ENCODE measurements at regions not wholly inside any gene's neighbourhood (a gene's known extent, or its start where the extent isn't known, plus 50 kb on each side); places are given as distances from the start of the nearest gene placed in this dataset.

DNA sequence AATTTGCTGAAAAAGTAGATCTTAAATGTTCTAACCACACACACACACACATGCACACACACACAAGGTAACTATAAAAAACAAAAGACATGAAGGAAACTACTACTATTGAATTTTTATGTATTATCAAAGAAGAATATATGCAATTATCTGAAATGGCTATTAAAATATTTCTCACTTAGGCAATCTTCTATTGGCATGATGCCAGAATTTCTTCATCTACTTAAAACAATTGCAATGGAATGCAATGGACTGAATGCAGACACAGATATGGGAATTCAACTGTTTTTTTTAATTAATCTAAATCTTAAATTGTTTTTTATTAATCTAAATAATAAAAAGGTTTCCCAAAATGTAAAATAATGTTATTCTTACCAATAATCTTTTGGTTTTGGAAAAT, 152.6 kb upstream of the SMLR1 start:
- peaks cover 9% of the 10 kb centered on the region for H3K9me3 Mint-ChIP-seq (ENCODE audit: low read depth)
- CTCF ChIA-PET, result no interaction called here
- H3K27me3 Mint-ChIP-seq, result no peaks in the 10 kb centered on the region
- H3K36me3 Mint-ChIP-seq (ENCODE audit: low read depth), result peaks cover 2% of the 10 kb centered on the region
- intact Hi-C loops (cut with DNase I, micrococcal nuclease), result no loop called here
- ATAC-seq (no peak), DNase-seq (no peak)
- H3K27ac Mint-ChIP-seq, result no peak overlapping the region
- no peak overlapping the region for H3K4me3 Mint-ChIP-seq
- H3K4me1 Mint-ChIP-seq, result peaks cover 5% of the 10 kb centered on the region
- POLR2A ChIA-PET, result no interaction called here

DNA sequence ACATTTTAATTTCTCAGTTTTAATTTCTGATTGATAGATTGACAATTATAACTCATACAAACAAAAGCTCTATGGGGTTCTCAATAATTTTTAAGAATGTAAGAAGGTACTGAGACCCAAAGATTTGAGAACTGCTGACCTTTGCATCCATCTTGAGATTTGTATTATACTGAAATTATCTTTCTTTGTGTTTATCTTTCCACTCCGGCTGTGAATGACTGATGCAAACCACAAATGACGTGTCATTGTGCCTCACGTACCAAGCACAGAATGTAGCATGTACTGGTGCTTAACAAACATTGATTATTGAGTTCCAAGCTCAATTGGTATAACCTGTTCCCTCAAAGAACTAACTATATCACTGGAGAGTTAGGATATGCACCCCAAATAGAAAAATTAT, 152.1 kb upstream of the SMLR1 start:
- DNase-seq (peak; percentile 22), ATAC-seq (no peak)
- H3K4me3 Mint-ChIP-seq, result no peak overlapping the region
- H3K27ac Mint-ChIP-seq, result no peak overlapping the region
- POLR2A ChIA-PET, result no interaction called here
- H3K4me1 Mint-ChIP-seq, result peaks cover 5% of the 10 kb centered on the region
- peaks cover 9% of the 10 kb centered on the region for H3K9me3 Mint-ChIP-seq (ENCODE audit: low read depth)
- peaks cover 2% of the 10 kb centered on the region for H3K36me3 Mint-ChIP-seq (ENCODE audit: low read depth)
- CTCF ChIA-PET, result interaction anchor here (1.4 kb wide), 1 partner anchor 24 kb away, joined by 4 read pairs; no protein-coding TSS in a partner anchor
- no peaks in the 10 kb centered on the region for H3K27me3 Mint-ChIP-seq
- intact Hi-C loops (cut with DNase I, micrococcal nuclease), result no loop called here

DNA sequence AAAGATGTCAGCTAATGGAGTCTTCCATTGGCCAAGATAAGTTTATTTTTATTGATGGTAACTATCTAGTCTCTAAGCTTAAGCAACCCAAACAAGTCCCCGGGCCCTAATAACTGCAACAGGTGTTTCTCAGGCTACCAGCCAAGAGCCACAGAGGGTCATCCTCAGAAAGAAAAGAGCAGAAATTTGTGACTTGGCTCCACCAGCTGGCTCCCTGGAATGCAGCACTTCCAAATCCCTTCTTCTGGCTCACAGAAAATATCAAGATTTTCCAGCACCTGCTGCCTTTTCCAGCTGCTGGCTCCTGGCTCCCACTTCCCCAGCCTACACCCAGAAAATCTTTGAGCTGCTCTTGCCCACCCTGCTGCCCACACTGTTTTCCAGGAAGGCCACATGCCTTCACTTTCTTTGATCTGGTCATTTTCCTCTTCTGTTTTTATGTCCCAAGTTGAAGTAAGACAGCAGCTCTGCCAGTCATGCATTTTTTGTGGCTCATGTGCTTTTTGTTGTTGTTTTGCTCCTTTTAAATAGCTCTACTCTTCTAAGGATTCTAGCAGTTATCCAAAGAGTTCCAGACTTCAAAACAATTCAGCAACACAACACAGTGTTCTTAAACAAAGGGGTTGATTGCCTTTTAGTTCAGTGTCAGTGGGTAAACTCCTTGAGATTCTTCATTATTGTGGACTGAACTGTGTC, 151.0 kb upstream of the SMLR1 start:
- no peak overlapping the region for H3K27ac Mint-ChIP-seq
- H3K9me3 Mint-ChIP-seq (ENCODE audit: low read depth), result peaks cover 9% of the 10 kb centered on the region
- peaks cover 2% of the 10 kb centered on the region for H3K36me3 Mint-ChIP-seq (ENCODE audit: low read depth)
- H3K4me1 Mint-ChIP-seq, result peaks cover 5% of the 10 kb centered on the region
- intact Hi-C loops (cut with DNase I, micrococcal nuclease), result no loop called here
- ATAC-seq (no peak), DNase-seq (no peak)
- no peak overlapping the region for H3K4me3 Mint-ChIP-seq
- ChIA-PET CTCF (interaction anchor here (0.5 to 1.4 kb wide), 4 partner anchors 23 to 394 kb away, joined by 3 to 4 read pairs (median 4); no protein-coding TSS in a partner anchor), POLR2A (no interaction called here)
- no peaks in the 10 kb centered on the region for H3K27me3 Mint-ChIP-seq

DNA sequence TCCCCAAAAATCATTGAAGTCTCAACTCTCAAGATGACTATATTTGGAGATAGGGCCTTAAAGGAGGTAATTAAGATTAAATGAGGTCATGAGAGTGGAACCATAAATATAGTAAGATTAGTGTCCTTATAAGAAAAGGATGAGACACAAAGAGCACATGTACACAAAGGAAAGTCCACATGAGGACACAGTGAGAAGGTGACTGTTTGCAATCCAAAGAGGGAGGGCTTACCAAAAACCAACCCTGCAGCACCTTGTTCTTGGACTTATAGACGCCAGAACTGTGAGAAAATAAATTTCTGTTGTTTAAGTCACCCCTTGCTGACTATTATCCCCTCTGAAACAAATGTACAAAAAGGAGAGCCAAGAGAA, 150.4 kb upstream of the SMLR1 start:
- ChIA-PET POLR2A (no interaction called here), CTCF (interaction anchor here (0.7 to 1.1 kb wide), 2 partner anchors 352 to 394 kb away, joined by 3 to 4 read pairs; no protein-coding TSS in a partner anchor)
- Mint-ChIP-seq H3K4me1 (peaks cover 5% of the 10 kb centered on the region), H3K36me3 (ENCODE audit: low read depth) (peaks cover 2% of the 10 kb centered on the region), H3K27me3 (no peaks in the 10 kb centered on the region), H3K4me3 (no peak overlapping the region), H3K9me3 (ENCODE audit: low read depth) (peaks cover 9% of the 10 kb centered on the region), H3K27ac (no peak overlapping the region)
- DNase-seq (no peak), ATAC-seq (no peak)
- intact Hi-C loops (cut with DNase I, micrococcal nuclease), result no loop called here

- DNase-seq, result no peak
- H3K4me3 Mint-ChIP-seq, result no peak overlapping the region
- H3K4me1 Mint-ChIP-seq, result peaks cover 5% of the 10 kb centered on the region
- ChIA-PET POLR2A (no interaction called here), CTCF (interaction anchor here (1.1 kb wide), 1 partner anchor 353 kb away, joined by 4 read pairs; no protein-coding TSS in a partner anchor)
- H3K36me3 Mint-ChIP-seq (ENCODE audit: low read depth), result peaks cover 2% of the 10 kb centered on the region
- H3K27me3 Mint-ChIP-seq, result no peaks in the 10 kb centered on the region
- intact Hi-C loops (cut with DNase I, micrococcal nuclease), result no loop called here
- ATAC-seq, result peak; percentile 53
- H3K9me3 Mint-ChIP-seq (ENCODE audit: low read depth), result peaks cover 9% of the 10 kb centered on the region
- H3K27ac Mint-ChIP-seq, result no peak overlapping the region
Observed at GRCh38 chr6:130677312-130677711, 149.9 kb upstream of the SMLR1 start.

DNA sequence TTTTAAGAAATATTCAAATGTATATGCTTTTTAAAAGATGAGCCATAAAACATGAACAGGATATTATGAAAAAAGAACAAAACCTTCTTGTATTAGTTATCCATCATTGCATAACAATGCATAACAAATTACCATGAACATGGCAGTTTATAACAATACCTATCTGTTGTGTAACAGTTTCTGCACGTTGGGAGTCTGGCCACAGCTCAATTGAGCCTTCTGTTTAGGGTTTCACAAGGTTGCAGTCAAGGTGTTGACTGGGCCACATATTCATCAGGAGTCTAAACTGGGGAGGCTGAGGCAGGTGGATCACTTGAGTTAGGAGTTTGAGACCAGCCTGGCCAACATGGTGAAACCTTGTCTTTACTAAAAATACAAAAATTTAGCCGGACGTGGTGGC, 149.4 kb upstream of the SMLR1 start:
- no peaks in the 10 kb centered on the region for H3K27me3 Mint-ChIP-seq
- H3K27ac Mint-ChIP-seq, result no peak overlapping the region
- ATAC-seq, result no peak
- H3K9me3 Mint-ChIP-seq (ENCODE audit: low read depth), result peaks cover 9% of the 10 kb centered on the region
- H3K4me1 Mint-ChIP-seq, result peaks cover 5% of the 10 kb centered on the region
- ChIA-PET CTCF (no interaction called here), POLR2A (no interaction called here)
- intact Hi-C loops (cut with DNase I, micrococcal nuclease), result no loop called here
- peaks cover 2% of the 10 kb centered on the region for H3K36me3 Mint-ChIP-seq (ENCODE audit: low read depth)
- no peak for DNase-seq
- H3K4me3 Mint-ChIP-seq, result no peak overlapping the region

DNA sequence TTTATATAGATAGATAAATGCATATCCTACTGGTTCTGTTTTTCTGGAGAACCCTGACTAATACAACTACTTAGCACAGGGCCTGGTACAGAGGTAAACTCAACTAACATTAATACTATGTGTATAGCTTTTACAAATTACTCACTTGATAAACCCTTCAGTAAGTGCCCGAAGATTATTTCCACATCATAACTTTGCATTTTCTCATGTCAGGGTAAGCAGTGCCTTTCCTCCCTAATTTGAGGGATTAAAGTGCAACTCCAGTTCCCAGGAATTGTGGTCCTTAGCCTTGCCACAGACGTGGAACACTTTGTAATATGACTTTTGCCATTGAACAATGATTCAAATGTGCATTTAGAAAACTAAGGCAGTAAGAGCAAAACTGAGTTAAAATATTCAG, 147.5 kb upstream of the SMLR1 start:
- no peak overlapping the region for H3K27ac Mint-ChIP-seq
- peaks cover 9% of the 10 kb centered on the region for H3K9me3 Mint-ChIP-seq (ENCODE audit: low read depth)
- H3K4me3 Mint-ChIP-seq, result no peak overlapping the region
- intact Hi-C loops (cut with DNase I, micrococcal nuclease), result no loop called here
- POLR2A ChIA-PET, result no interaction called here
- H3K27me3 Mint-ChIP-seq, result no peaks in the 10 kb centered on the region
- no peak for DNase-seq
- peaks cover 5% of the 10 kb centered on the region for H3K4me1 Mint-ChIP-seq
- CTCF ChIA-PET, result no interaction called here
- H3K36me3 Mint-ChIP-seq (ENCODE audit: low read depth), result peaks cover 2% of the 10 kb centered on the region
- ATAC-seq, result no peak

GRCh38 chr6:130680116-130680515, 147.1 kb upstream of the SMLR1 start:
- no peak overlapping the region for H3K4me3 Mint-ChIP-seq
- ATAC-seq (no peak), DNase-seq (no peak)
- peaks cover 5% of the 10 kb centered on the region for H3K4me1 Mint-ChIP-seq
- POLR2A ChIA-PET, result no interaction called here
- peaks cover 9% of the 10 kb centered on the region for H3K9me3 Mint-ChIP-seq (ENCODE audit: low read depth)
- H3K27me3 Mint-ChIP-seq, result no peaks in the 10 kb centered on the region
- H3K27ac Mint-ChIP-seq, result no peak overlapping the region
- H3K36me3 Mint-ChIP-seq (ENCODE audit: low read depth), result peaks cover 2% of the 10 kb centered on the region
- CTCF ChIA-PET, result no interaction called here
- intact Hi-C loops (cut with DNase I, micrococcal nuclease), result no loop called here

GRCh38 chr6:130681028-130681427, 146.2 kb upstream of the SMLR1 start:
- Mint-ChIP-seq H3K27me3 (no peaks in the 10 kb centered on the region), H3K9me3 (ENCODE audit: low read depth) (peaks cover 9% of the 10 kb centered on the region), H3K4me1 (peaks cover 5% of the 10 kb centered on the region), H3K27ac (no peak overlapping the region), H3K4me3 (no peak overlapping the region), H3K36me3 (ENCODE audit: low read depth) (peaks cover 2% of the 10 kb centered on the region)
- intact Hi-C loops (cut with DNase I, micrococcal nuclease), result no loop called here
- DNase-seq (no peak), ATAC-seq (no peak)
- CTCF ChIA-PET, result no interaction called here
- POLR2A ChIA-PET, result no interaction called here

DNA sequence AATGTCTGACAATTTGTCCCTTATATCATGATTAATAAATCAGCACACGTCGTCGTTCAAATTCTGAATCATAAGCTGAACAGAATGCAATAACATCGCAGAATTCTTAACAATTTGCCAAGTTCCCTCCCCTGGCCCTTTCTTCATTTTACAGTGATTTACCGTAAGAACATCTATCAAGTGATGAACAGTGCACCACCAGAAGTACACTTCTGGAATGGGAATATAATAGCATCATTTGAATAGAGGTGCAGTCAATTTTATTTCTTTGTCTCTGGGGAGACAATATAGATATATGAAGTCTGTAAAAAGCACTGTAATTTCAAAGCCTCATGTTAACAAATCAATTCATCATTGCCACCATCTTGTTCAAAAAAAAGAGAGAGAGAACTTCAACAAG, 145.1 kb upstream of the SMLR1 start:
- no peak overlapping the region for H3K4me3 Mint-ChIP-seq
- intact Hi-C loops (cut with DNase I, micrococcal nuclease), result no loop called here
- CTCF ChIA-PET, result interaction anchor here (0.7 kb wide), 1 partner anchor 291 kb away, joined by 3 read pairs; no protein-coding TSS in a partner anchor
- H3K27me3 Mint-ChIP-seq, result no peaks in the 10 kb centered on the region
- ATAC-seq (no peak), DNase-seq (no peak)
- POLR2A ChIA-PET, result no interaction called here
- peaks cover 6% of the 10 kb centered on the region for H3K9me3 Mint-ChIP-seq (ENCODE audit: low read depth)
- peaks cover 2% of the 10 kb centered on the region for H3K4me1 Mint-ChIP-seq
- H3K27ac Mint-ChIP-seq, result no peak overlapping the region
- peaks cover 2% of the 10 kb centered on the region for H3K36me3 Mint-ChIP-seq (ENCODE audit: low read depth)

- no peaks in the 10 kb centered on the region for H3K36me3 Mint-ChIP-seq (ENCODE audit: low read depth)
Observed at GRCh38 chr6:130683761-130684517, 143.3 kb upstream of the SMLR1 start.

DNA sequence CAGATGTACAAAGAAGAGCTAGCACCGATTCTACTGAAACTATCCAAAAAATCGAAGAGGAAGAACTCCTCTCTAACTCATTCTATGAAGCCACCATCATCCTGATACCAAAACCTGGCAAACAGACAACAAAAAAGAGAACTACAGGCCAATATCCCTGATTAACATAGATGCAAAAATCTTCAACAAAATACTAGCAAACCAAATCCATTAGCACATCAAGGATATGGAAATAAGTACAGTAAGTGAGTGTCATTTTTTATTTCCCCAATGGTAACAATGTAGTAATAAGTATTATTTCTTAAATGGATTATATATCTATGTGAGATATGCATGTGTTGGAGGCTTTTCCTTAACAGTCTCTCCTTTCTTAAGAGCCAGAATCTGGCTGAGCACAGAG, 134.5 kb upstream of the SMLR1 start:
- Mint-ChIP-seq H3K27me3 (no peaks in the 10 kb centered on the region), H3K9me3 (ENCODE audit: low read depth) (peaks cover 2% of the 10 kb centered on the region), H3K36me3 (ENCODE audit: low read depth) (no peaks in the 10 kb centered on the region), H3K4me3 (no peak overlapping the region), H3K27ac (no peak overlapping the region), H3K4me1 (peaks cover 8% of the 10 kb centered on the region)
- ATAC-seq (no peak), DNase-seq (no peak)
- intact Hi-C loops (cut with DNase I, micrococcal nuclease), result loop anchor here in 1 of 2 experiments (10.0 kb wide), 1 partner anchor 618 kb away; no protein-coding TSS in a partner anchor
- ChIA-PET CTCF (no interaction called here), POLR2A (no interaction called here)

More at GRCh38 chr6:130683761-130684517, 143.3 kb upstream of the SMLR1 start:
- ATAC-seq (no peak), DNase-seq (no peak)
- ChIA-PET CTCF (interaction anchor here (1.0 kb wide), 2 partner anchors 14 kb away, joined by 3 to 4 read pairs; no protein-coding TSS in a partner anchor), POLR2A (no interaction called here)
- H3K27ac Mint-ChIP-seq, result no peak overlapping the region
- H3K4me1 Mint-ChIP-seq, result no peaks in the 10 kb centered on the region
- H3K4me3 Mint-ChIP-seq, result no peak overlapping the region
- no peaks in the 10 kb centered on the region for H3K27me3 Mint-ChIP-seq
- intact Hi-C loops (cut with DNase I, micrococcal nuclease), result no loop called here
- no peaks in the 10 kb centered on the region for H3K9me3 Mint-ChIP-seq (ENCODE audit: low read depth)
